Endodermal cell (in vitro differentiated cells): ENCODE measurements at regions not wholly inside any gene's neighbourhood (a gene's known extent, or its start where the extent isn't known, plus 50 kb on each side); places are given as distances from the start of the nearest gene placed in this dataset.

ENCODE experiments used
- DNase-seq: peaks from one replicate; pipeline ENCODE4 v3.0.0-alpha.2; 2017
- H3K27ac ChIP-seq: 2 replicates; pipeline ENCODE4 v1.5.1; 2013; ENCODE audit warnings: mild to moderate bottlenecking, low read depth, low read length, moderate library complexity
- H3K27me3 ChIP-seq: 2 replicates; pipeline ENCODE4 v1.6.1; 2013; ENCODE audit warnings: mild to moderate bottlenecking, low read length, moderate library complexity; ENCODE audit not compliant: insufficient read depth, control insufficient read depth, poor library complexity, severe bottlenecking
- H3K36me3 ChIP-seq: 2 replicates; pipeline ENCODE4 v1.7.0; 2013; ENCODE audit warnings: mild to moderate bottlenecking, low read length, moderate library complexity; ENCODE audit not compliant: control insufficient read depth, insufficient read depth
- H3K4me1 ChIP-seq: one replicate; pipeline ENCODE4 v1.7.0; 2013; ENCODE audit warnings: low read length; ENCODE audit not compliant: control insufficient read depth, insufficient read depth
- H3K4me3 ChIP-seq: 2 replicates; pipeline ENCODE4 v1.5.1; 2013; ENCODE audit warnings: mild to moderate bottlenecking, low read length, moderate library complexity
- H3K9ac ChIP-seq: 2 replicates; pipeline ENCODE4 v1.6.1; 2013; ENCODE audit warnings: mild to moderate bottlenecking, low read length, moderate library complexity; ENCODE audit not compliant: poor library complexity, severe bottlenecking; ENCODE audit errors: extremely low read depth
- H3K9me3 ChIP-seq: 2 replicates; pipeline ENCODE4 v1.6.1; 2013; ENCODE audit warnings: mild to moderate bottlenecking, low read length, moderate library complexity; ENCODE audit not compliant: control insufficient read depth
- H3K27ac Mint-ChIP-seq: 2 replicates; pipeline ENCODE4 v1.8.0; 2020; ENCODE audit warnings: mixed read lengths
- H3K27me3 Mint-ChIP-seq: 2 replicates; pipeline ENCODE4 v1.8.0; 2021; ENCODE audit warnings: mild to moderate bottlenecking, mixed read lengths; ENCODE audit not compliant: insufficient read depth
- H3K36me3 Mint-ChIP-seq: 2 replicates; pipeline ENCODE4 v1.8.0; 2020; ENCODE audit warnings: low read depth, mixed read lengths
- H3K4me1 Mint-ChIP-seq: 2 replicates; pipeline ENCODE4 v1.8.0; 2020; ENCODE audit warnings: mixed read lengths
- H3K4me3 Mint-ChIP-seq: 2 replicates; pipeline ENCODE4 v1.8.0; 2020; ENCODE audit warnings: mild to moderate bottlenecking, moderate library complexity, mixed read lengths
- H3K9me3 Mint-ChIP-seq: 2 replicates; pipeline ENCODE4 v1.8.0; 2020; ENCODE audit warnings: mild to moderate bottlenecking, mixed read lengths
- WGBS, 2 experiments: methylation state at CpG; one replicate each; pipeline versions ENCODE4 v1.1.5 to v1.1.7; 2013; ENCODE audit warnings: missing lambda C conversion rate in 2 of 2, mixed read lengths in 1 of 2; ENCODE audit not compliant: insufficient coverage in 1 of 2, insufficient read length in 1 of 2; 5-methylcytosine and 5-hydroxymethylcytosine counted together
- TF ChIP-seq, protein P1 (sequence below): fragments of 200-600 bp; sonication (generic); conservative IDR thresholded peaks from 2 replicates; pipeline ENCODE4 v1.5.0; 2021; ENCODE audit warnings: antibody characterized with exemption, mild to moderate bottlenecking

DNA sequence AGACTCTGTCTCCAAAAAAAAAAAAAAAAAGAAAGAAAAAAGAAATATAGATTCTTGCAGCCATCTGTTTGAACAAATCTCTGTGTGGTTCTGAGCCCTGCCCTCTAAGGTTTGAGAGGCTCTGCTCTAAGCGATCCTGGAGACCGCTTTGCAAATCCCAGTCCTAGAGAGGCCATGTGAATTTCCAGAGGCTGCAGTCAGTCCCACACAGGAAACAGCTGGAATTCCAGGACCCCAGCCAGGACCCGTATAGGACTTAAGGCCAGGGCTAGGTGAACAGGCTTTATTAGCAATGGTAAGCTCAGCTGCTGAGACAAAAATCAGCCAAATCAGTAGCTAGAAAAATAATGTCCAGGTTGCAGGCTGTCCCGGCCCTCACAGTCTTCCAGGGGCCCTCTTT lies 154.8 kb downstream of the RPS24 start:
- Mint-ChIP-seq H3K4me3 (no peak overlapping the region), H3K4me1 (peaks cover 9% of the 10 kb centered on the region), H3K27ac (no peak overlapping the region), H3K36me3 (no peaks in the 10 kb centered on the region), H3K9me3 (peaks cover 11% of the 10 kb centered on the region), H3K27me3 (peaks cover 4% of the 10 kb centered on the region)
- WGBS, 2 experiments: 95 to 96% methylated on average over 2 to 4 of the region's 4 CpGs
- no peak for DNase-seq
- H3K9ac ChIP-seq: no peak overlapping the region
- TF ChIP-seq, protein P1, sequence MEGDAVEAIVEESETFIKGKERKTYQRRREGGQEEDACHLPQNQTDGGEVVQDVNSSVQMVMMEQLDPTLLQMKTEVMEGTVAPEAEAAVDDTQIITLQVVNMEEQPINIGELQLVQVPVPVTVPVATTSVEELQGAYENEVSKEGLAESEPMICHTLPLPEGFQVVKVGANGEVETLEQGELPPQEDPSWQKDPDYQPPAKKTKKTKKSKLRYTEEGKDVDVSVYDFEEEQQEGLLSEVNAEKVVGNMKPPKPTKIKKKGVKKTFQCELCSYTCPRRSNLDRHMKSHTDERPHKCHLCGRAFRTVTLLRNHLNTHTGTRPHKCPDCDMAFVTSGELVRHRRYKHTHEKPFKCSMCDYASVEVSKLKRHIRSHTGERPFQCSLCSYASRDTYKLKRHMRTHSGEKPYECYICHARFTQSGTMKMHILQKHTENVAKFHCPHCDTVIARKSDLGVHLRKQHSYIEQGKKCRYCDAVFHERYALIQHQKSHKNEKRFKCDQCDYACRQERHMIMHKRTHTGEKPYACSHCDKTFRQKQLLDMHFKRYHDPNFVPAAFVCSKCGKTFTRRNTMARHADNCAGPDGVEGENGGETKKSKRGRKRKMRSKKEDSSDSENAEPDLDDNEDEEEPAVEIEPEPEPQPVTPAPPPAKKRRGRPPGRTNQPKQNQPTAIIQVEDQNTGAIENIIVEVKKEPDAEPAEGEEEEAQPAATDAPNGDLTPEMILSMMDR: no peak
- no peak overlapping the region for H3K4me3 ChIP-seq
- H3K9me3 ChIP-seq: peaks cover 10% of the 10 kb centered on the region
- no peaks in the 10 kb centered on the region for H3K4me1 ChIP-seq
- no peaks in the 10 kb centered on the region for H3K36me3 ChIP-seq
- H3K27me3 ChIP-seq: no peaks in the 10 kb centered on the region
- H3K27ac ChIP-seq: no peak overlapping the region

- Histone ChIP-seq H3K27ac (no peak overlapping the region), H3K4me3 (no peak overlapping the region), H3K9ac (no peak overlapping the region), H3K4me1 (peaks cover 6% of the 10 kb centered on the region), H3K36me3 (no peaks in the 10 kb centered on the region), H3K27me3 (no peaks in the 10 kb centered on the region), H3K9me3 (peaks cover 18% of the 10 kb centered on the region)
- no peak overlapping the region for H3K27ac Mint-ChIP-seq
- peaks cover 4% of the 10 kb centered on the region for H3K27me3 Mint-ChIP-seq
- H3K4me1 Mint-ChIP-seq: peaks cover 14% of the 10 kb centered on the region
- no peaks in the 10 kb centered on the region for H3K36me3 Mint-ChIP-seq
- peaks cover 15% of the 10 kb centered on the region for H3K9me3 Mint-ChIP-seq
- DNase-seq: no peak
- WGBS, 2 experiments: 84 to 88% methylated on average over 5 to 10 of the region's 10 CpGs
- H3K4me3 Mint-ChIP-seq: no peak overlapping the region
- TF ChIP-seq, protein P1: no peak
These were observed 156.6 kb downstream of the RPS24 start for GRCh38 chr10:78190051-78190825.

DNA sequence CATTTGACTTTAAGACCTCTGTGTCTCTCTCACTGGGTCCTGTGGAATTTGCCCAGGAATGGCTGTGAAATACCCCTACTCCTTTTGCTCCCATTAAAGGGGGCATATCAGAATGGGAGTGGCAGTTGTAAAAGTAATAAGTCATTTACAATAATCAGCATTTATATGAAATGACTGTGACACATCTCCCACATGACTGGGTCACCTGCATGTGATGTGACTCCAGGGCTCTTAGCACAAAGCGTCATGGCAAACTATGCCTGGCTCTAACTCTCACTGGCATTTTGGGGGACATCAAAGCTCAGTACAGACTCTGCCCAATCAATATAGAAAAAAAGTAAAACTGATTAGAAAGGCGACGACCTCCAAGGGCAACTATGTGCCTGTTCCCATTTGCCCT lies 157.6 kb downstream of the RPS24 start:
- H3K27ac Mint-ChIP-seq: no peak overlapping the region
- peaks cover 6% of the 10 kb centered on the region for H3K4me1 ChIP-seq
- no peak overlapping the region for H3K27ac ChIP-seq
- peaks cover 4% of the 10 kb centered on the region for H3K27me3 Mint-ChIP-seq
- no peak overlapping the region for H3K4me3 Mint-ChIP-seq
- H3K9ac ChIP-seq: no peak overlapping the region
- 95 to 100% methylated on average over 3 of the region's 3 CpGs for WGBS, 2 experiments
- peaks cover 18% of the 10 kb centered on the region for H3K9me3 ChIP-seq
- peaks cover 15% of the 10 kb centered on the region for H3K9me3 Mint-ChIP-seq
- TF ChIP-seq, protein P1: no peak
- no peaks in the 10 kb centered on the region for H3K36me3 Mint-ChIP-seq
- no peaks in the 10 kb centered on the region for H3K27me3 ChIP-seq
- H3K36me3 ChIP-seq: no peaks in the 10 kb centered on the region
- no peak for DNase-seq
- peaks cover 11% of the 10 kb centered on the region for H3K4me1 Mint-ChIP-seq
- H3K4me3 ChIP-seq: no peak overlapping the region
